Left cardiac atrium (tissue), 4 donors: ENCODE measurements at regions not wholly inside any gene's neighbourhood (a gene's known extent, or its start where the extent isn't known, plus 50 kb on each side); places are given as distances from the start of the nearest gene placed in this dataset.
A peak's percentile ranks its signal among the peaks of the same experiment; 100 is the strongest.
"Not testable (repeated sequence)": the region's sequence is repeated elsewhere in the genome, so short reads cannot be mapped to it uniquely, and the experiment has no call there.

Source experiments
- ATAC-seq, 2 donors: fragments of 200-7000 bp; cut with Tn5 transposase; one replicate each; pipeline ENCODE4 v1.9.1; 2020; ENCODE audit warnings: mild to moderate bottlenecking in 2 of 2, moderate library complexity in 2 of 2
- DNase-seq: peaks from one replicate; pipeline ENCODE4 v3.0.0-alpha.2; 2020
- intact Hi-C, 2 donors: fragments of 100-400 bp; cut with DNase I; formaldehyde crosslinking; loops; one replicate each; pipeline versions ENCODE4 v1.14.1 to v1.15.1; 2022 to 2023
- donor health status: DM: no; HTN: yes; CAD: no.
- donor health status: DM: no; HTN: yes; CAD: no; lungs with severe emphysema.
- donor health status: DM: yes; HTN: yes; CAD: no.
- donor health status: Dilated cardiomyopathy.

DNA sequence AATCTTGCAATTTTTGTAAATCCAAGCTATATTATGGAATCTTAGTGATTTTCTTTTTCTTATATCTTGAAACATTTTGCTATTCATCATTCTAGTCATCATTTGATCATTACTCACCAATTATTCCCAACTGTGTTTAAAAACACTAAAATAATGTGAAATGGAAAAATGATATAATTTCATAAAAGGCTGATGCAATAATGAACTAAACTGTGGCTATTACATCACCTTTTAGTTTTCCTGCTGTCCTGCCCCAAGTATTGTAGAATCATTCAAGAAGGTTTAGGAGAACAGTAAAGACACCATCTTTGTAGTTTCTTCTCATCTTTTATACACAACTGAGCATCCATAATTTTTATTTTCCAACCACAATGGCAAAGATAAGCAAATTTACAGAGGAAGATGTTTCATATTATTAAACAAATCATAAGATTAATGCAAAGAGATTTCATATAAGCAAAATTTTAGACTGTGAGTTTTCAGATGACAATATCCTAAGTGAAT is 431.0 kb upstream of the SLC30A5 start:
- intact Hi-C loops, result no loop called here

DNA sequence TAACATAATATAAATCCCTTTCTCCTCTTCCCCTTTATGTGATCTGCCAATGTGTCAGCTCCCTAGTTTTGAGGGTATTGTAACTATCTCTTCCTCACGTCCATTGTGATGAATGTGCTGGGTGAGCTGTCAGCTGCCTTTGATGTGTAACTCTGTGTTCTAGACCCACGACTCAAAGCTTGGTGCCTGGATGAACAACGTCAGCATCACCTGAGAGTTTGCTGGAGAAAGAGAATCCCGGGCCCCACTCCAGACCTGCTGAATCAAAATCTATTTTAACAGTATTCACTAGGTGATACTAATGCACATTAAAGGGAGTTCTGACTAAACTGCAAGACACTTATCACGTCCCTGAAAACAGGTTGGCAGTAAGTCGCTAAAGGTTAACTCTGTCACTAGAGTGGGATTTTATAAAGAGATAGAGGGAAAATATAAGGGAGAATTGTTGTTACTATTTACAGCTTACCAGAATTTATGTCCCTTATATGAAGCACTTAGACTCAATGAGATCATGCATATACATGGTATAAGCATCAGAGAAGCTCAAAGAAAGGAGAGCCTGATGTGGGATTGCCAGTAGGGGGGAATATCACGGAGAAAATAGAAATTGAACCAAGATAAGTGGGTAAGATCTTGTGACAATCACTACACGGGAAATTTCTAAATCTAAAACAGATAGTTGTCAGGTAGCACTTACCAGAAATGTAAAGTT is 423.8 kb upstream of the SLC30A5 start:
- ATAC-seq (no peak), DNase-seq (no peak)
- intact Hi-C loops, result no loop called here

More for the DNA sequence above, 431.0 kb upstream of the SLC30A5 start:
- DNase-seq, result no peak
- no peak for ATAC-seq

DNA sequence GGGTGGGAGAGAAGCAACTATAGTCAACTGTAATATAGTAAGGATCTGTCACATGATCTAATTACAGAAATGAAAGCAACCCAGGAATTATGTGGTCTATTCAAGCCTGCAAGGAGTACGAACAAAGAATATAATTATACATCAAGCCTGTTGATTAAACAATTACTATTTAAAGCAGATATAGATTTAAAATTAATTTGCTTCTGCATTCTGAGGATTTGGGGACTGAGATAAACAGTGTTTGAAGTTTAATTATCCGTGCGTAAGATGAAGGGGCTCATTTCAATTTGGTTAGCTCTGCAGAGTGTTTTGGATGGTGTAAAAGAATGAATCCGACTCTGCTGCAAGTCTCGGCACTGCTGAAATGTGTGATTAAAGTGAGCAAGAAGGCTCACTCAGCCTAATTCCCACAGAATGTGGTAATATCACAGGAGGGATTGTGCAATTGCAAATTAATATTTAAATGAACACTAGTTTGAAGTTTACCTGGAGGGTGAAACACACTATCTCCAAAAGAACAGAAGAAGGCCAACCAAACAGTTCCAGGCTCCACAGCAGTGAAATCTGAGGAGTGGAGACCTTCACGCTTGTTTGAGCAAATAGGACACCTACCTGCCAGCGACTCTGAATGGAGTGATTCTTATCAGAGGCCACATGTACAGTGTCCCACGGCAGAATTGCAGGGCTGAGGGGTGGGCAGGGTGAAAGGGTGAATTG is 420.6 kb upstream of the SLC30A5 start:
- intact Hi-C loops, result no loop called here

DNA sequence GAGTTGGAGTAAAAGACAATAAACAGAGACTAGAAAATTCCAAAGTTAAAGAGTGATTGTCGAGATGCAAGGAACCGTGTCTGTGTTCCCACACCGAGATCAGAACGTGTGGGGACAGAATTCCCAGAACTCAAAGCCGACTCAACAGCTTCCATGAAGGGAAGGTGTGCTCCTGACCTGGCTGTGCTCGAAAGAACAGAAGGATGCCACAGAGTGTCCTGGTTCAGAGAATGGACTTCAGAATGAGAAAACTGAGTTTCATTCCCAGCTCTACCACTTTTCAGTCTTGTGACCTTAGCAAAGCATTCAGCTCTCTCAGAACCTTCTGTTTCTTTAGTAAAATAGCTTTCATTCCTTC is 420.0 kb upstream of the SLC30A5 start:
- ATAC-seq (no peak), DNase-seq (no peak)
- intact Hi-C loops, result no loop called here

More for the DNA sequence above, 420.6 kb upstream of the SLC30A5 start:
- DNase-seq, result no peak
- ATAC-seq, result no peak

DNA sequence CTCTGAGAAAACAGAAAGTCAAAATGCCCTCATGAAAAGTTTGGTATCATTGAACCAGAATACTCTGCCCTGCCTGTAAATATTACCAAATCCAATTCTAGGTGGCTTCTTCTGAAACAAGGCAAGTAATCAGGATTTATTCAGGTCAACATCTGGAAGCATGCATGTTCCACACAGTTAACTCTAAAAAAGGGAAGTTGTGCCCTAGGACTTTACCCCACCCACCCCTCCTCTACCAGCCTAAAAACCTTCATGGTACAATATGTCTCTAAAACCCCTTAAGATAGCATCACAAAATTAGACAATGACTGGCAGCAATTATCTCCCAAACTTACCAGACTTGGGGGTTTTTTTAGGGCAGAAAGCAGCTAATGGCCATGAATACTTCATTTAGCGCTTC is 414.8 kb upstream of the SLC30A5 start:
- ATAC-seq, result no peak
- intact Hi-C loops, result no loop called here
- DNase-seq, result no peak

DNA sequence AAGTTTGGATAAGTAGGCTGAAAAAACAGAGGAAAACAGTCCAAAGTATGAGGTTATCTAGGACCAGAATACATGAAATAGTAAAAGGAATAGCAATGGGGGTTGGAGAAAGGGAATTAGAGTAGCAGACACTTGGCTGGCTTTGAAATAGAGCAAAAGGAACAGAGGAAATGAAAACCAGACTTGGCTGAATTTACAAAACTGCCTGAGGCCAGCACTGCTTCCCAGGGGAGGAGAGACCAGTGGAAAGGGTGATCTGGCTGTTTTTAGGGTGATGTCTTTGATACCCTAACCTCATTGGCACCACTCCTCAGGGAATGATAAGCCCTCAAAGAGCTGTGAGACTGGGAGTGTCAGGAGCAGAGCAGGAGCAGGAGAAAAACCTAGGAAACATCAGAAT is 413.4 kb upstream of the SLC30A5 start:
- DNase-seq (no peak), ATAC-seq (peak; percentile 18 to 73)
- intact Hi-C loops, result no loop called here

DNA sequence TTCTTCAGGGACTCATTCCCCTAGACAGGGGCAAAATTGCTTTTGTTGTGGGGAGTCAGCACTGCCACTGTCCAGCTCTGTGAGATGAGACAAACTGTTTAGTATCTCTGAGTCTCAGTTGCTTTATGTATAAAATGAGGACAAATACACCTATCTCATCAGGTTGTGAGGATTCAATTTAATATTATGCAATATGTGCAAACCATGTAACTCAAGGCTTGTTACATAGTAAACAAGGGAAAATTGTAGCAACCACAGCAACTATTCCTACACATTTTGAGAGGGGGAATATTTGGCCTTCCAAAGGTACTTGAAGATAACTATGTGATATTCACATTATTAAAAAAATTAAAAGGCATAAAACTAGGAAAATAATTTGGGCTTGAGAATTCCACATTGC is 411.9 kb upstream of the SLC30A5 start:
- intact Hi-C loops, result no loop called here
- DNase-seq, result no peak
- ATAC-seq, result no peak

DNA sequence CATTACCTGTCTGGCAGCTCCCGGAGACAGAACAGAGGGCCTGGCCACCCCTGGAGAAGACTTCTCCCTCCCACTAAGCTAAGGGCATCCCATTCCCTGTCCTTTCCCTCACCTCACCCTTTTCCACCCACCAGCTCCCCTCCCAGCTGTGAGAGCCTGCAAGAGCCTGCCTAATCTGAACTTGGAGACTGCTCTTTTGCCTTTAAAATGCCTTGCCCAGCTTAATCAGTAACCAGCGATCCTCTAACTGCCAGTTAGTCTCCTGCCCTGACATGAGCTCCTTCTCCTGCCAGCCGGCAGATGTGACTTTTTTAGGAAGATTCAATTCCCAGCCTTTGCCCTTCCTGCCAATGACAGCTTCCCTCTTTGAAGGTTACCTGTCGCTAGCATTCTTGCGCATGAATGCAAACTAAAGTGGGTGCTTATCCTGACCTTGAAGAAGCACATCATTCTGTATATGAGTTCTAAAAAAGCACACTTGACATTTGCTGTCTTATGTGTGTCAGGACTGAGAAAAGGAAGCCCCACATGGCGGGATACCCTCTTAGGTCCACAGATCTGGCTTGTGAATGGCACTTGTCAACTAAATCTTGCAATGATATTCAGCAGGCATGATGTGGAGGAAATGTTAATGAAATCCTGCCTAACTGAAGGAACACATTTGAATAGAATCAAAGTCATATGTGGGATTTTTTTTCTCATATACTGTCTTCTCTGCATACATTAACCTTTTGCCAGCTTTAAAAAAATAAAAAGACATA is 411.2 kb upstream of the SLC30A5 start:
- ATAC-seq (no peak), DNase-seq (no peak)
- intact Hi-C loops, result no loop called here

DNA sequence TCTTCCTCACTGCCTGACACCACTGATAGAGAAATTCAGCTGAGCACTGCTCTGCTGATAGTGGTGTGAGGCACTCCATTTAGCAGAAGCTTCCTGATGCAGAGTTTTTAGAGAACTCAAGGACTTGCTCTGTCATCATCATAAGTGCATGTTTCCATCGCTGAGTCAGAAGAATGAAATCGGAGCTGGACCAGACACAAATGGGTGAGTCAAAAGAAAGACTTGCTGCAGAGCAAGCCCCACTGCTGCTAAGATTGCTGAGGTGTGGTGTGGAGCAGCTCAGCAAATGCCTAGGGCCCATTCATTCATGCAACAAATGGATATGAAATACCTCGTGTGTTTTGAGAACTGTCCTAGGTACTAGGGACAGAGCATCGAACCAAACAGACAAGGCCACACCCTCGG is 410.2 kb upstream of the SLC30A5 start:
- intact Hi-C loops, result no loop called here
- DNase-seq (peak; percentile 30), ATAC-seq (peak; percentile 78 to 97)

DNA sequence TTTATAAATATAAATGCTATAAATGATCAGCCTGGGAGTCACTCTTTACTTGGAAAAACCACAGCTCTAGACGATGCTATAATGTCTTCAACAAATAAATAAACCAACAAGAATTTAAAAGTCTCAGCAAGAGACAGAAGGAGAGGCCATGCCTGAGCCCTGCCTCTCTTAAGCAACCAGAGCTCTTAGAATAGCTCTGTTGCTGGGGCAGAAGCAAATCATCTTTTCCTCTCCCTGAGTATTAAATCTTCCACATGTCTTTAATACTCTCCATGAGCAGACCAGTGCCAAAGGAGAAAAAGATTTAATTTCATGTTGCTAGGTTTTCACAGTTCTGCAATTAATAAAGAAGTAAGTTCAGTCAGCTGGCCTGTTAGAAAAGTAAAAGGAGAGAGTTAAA is 408.0 kb upstream of the SLC30A5 start:
- intact Hi-C loops, result no loop called here
- DNase-seq (no peak), ATAC-seq (no peak)

DNA sequence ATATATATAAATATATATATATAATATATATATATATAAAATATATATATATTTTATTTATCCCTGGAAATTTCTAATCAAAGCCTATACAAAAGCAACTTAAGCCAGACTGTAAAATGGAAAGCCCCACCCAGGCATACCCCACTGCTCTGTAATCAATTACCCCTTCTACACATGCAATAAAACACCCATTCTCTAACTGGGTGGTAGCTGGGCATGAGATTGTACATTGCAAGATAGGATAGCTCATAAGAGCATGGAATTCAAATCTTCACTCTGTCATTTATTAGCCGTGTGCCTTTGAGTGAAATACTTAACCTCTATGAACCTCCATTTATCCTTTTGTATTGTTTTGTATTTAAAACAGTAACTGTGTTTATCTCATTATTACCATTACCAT is 405.3 kb upstream of the SLC30A5 start:
- ATAC-seq (no peak), DNase-seq (no peak)
- intact Hi-C loops, result no loop called here

DNA sequence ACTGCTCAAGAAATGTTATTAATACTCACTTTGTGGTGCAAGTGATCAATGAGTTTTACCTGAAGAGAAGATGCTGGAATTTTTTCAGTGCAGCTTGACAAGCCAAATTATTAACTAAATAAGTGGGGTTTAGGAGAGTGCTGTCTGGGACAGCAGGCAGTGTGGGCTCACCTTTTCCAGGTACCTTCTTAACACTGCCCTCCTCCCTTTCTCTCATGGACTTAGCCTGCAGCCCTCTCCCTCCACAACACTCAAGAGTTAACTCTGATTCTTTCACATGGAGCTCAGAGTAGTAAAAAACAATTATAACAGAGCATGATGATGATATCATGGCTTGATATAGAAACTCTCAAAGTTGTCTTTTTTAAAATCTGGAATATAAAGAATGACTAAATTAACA is 404.8 kb upstream of the SLC30A5 start:
- intact Hi-C loops, result no loop called here
- no peak for ATAC-seq
- no peak for DNase-seq

DNA sequence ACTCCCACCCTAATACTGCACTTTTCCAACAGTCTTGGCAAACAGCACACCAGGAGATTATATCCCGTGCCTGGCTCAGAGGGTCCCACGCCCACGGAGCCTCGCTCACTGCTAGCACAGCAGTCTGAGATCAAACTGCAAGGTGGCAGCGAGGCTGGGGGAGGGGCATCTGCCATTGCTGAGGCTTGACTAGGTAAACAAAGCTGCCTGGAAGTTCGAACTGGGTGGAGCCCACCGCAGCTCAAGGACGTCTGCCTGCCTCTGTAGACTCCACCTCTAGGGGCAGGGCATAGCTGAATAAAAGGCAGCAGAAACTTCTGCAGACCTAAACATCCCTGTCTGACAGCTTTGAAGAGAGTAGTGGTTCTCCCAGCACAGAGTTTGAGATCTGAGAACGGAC is 401.9 kb upstream of the SLC30A5 start:
- DNase-seq, ATAC-seq, intact Hi-C loops: not testable (repeated sequence)

DNA sequence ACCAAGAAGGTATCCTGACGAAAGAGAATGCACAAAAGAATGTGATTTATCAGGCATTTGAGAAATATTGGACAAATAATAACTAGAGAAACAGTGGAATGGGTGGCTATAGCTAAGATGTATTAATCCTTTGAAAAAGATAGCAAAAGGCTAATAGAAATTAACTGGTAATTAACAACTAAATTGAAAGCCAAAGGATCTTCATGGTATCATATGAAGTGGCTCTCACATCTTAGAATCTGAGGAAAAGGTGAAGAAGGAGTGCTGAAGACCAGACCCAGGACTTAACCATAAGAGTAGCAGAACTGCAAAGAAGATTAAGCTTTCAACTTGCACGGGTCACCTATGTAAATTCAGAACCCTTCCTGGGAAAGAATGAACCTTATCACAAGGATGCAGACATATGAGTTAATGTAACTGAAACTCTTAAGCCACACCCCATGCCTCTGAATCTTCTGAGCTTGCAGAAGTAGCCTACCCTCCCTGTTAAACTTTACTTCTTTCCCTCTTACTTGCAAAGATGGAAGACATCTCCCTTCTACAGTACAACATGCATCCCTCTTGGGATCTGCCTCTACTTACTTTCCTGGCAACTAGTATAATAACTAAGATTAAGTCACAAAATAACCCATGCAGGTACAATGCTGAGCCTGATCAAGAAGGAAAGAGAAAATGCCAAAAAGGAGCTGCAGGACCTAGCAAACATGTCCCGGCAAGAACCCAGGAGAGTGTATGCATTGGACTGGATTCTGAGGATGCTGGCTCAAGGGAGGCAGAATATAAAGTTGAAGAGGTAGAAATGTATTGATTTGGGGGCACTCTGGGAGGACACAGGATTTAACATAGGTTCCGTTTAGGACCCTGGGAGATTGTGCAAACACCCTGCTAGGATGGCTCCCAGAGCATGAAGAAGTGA is 395.5 kb upstream of the SLC30A5 start:
- intact Hi-C loops, result no loop called here
- ATAC-seq, result no peak
- no peak for DNase-seq

DNA sequence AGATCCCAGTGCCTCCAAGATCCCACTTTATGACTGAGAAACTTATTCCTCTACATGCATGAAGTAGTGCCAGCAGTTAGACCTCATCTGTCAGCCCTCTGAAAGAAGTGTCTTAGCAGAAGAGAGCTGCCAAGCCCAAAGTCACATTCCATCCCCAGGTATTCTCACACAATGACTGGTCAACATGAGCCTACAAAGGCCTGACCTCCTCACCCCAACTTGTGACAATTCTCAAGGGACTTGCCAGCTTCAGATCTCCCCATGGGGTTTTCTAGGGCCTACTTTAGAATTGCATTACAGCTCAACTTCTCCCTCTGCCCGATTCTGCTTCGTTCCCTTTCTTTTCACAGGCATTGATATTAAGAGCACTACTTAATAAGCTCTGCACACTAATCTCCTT is 393.8 kb upstream of the SLC30A5 start:
- DNase-seq (no peak), ATAC-seq (no peak)
- intact Hi-C loops, result no loop called here

DNA sequence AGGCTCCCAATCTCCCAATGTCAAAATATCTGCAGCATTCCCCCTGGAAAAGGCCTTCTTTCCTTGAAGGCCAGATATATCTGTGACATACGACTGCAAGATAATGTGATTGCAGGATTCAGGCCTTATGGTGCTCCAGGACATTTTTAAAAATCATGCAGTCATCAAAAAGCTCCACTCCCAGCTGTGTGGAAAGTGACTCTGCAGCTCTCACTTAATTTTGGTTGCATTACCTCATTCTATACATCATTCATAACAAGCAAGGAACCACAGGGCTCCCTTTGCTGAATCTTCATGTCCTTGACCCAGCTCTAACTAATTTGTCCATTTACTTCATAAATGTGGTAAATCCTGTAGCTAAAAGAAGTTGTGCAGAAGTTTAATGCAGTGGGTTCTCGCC is 386.2 kb upstream of the SLC30A5 start:
- ATAC-seq, result no peak
- intact Hi-C loops, result no loop called here
- no peak for DNase-seq

DNA sequence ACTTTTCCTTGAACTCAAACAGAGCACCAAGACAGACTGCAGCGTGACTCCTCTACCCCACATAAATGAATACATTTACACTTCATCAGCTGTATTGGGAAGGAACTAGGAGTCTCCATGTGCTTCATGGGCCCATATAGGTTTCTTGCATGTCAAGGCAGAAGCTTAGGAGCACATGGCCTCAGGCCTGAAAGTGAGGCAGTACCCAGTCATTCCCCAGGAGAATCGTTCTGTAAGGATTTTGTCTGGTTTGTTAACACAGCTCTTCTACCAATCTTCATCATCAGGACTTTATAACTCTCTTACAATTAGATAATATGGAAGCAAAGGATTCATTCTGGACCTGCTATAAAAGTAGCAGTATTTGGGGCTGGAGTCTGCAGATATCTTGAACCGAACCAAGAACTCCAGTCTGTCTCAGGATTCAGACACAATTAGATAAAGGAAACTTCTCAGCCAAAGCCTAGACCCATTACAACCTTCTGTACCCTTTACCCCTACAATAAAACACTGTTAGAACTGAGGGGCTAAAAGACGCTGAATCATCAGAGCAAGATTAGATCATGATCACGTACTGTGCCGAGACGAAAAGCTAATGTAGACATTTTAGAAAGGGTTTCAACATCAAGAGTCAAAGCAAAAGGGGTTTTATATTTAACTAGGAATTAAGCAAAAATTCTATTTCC is 385.5 kb upstream of the SLC30A5 start:
- intact Hi-C loops, result no loop called here
- DNase-seq, result no peak
- no peak for ATAC-seq

DNA sequence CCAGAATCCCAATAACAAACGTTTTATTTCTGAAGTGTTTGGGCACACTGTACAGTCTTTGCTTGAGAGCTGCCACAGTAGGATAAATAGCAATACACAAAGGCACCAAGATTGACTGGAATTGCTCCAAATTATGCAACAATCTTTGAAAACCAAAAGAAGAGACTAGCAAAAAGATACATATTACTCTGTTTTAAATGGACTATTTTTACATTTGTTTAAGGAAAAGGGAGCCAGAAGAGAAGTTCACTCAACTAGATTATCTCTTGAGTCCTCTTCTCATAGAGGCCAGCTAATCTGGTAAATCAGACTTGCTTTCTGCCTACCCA is 385.0 kb upstream of the SLC30A5 start:
- no peak for ATAC-seq
- intact Hi-C loops, result no loop called here
- no peak for DNase-seq

DNA sequence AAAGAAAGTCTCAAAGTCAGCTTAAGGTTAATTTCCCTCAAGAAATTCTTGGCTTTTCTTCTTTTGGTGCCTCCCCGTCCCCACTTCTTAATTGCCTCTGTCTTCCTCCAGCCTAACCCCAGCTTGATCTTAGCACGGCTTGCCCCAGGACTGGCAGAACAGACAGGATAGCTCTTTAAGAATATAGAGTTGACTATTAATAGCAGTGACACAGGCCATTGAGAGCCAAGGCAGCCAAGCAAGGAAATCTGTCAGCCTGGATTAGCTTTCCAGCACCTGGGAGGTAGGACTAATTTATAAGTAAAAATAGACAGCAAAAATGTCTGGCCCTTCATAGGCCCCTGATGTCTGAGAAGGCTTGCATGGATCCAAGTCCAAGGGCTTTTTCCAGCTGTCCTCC is 384.6 kb upstream of the SLC30A5 start:
- DNase-seq, result no peak
- ATAC-seq, result peak; percentile 81 to 84
- intact Hi-C loops, result no loop called here
